SK-N-SH (cell line): ENCODE measurements at regions not wholly inside any gene's neighbourhood (a gene's known extent, or its start where the extent isn't known, plus 50 kb on each side); places are given as distances from the start of the nearest gene placed in this dataset.

Source experiments
- CTCF ChIP-seq: fragments of 200-600 bp; sonication (generic); IDR thresholded peaks from 2 replicates; pipeline ENCODE4 v1.6.1; 2017; ENCODE audit warnings: antibody characterized with exemption, mild to moderate bottlenecking, moderate library complexity
- EZH2phosphoT487 ChIP-seq: fragments of 200-600 bp; sonication (generic); IDR thresholded peaks from 2 replicates; pipeline ENCODE4 v1.6.1; 2017; ENCODE audit warnings: low read depth, mixed run types, mild to moderate bottlenecking, antibody characterized with exemption, moderate library complexity, borderline replicate concordance
- GATA2 ChIP-seq: sonication (generic); formaldehyde crosslinking; IDR thresholded peaks from 2 replicates; pipeline ENCODE4 v1.5.0; 2020; ENCODE audit warnings: mild to moderate bottlenecking, missing genetic modification reagents
- NRF1 ChIP-seq: IDR thresholded peaks from 2 replicates; pipeline ENCODE4 v1.6.1; 2012; ENCODE audit warnings: low read depth, mild to moderate bottlenecking, low read length
- RAD21 ChIP-seq: IDR thresholded peaks from 2 replicates; pipeline ENCODE4 v1.6.1; 2012; ENCODE audit warnings: mild to moderate bottlenecking, low read length
- RCOR1 ChIP-seq: fragments of 150-350 bp; IDR thresholded peaks from 2 replicates; pipeline ENCODE4 v1.6.1; 2017; ENCODE audit warnings: antibody characterized with exemption, low read length
- TAF1 ChIP-seq: IDR thresholded peaks from 2 replicates; pipeline ENCODE4 v1.6.1; 2012; ENCODE audit warnings: low read depth, mild to moderate bottlenecking, low read length, moderate library complexity, borderline replicate concordance
- TF ChIP-seq, protein P1 (sequence below): IDR thresholded peaks from 2 replicates; pipeline ENCODE4 v1.6.1; 2012; ENCODE audit warnings: mild to moderate bottlenecking, low read depth, low read length, moderate library complexity

DNA sequence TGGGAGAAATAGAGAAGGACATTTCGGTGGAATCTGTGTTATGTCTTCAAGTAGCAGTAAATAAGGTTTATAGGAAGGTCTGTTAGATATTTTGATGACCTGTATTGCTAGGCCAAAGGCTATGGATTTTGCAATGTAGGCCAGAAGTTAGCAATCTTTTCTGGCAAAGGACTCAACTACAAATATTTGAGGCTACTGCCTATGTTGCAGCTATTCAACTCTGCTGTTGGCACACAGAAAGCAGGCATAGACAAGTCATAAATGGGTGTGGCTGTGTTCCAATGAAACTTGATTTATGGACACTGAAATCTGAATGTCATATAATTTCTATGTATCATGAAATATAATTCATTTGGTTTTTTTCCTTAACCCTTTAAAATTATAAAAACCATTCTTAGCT lies 438.7 kb upstream of the C2CD4B start:
- TF ChIP-seq NRF1 = no peak
- no peak for TF ChIP-seq CTCF
- TF ChIP-seq TAF1 = no peak
- no peak for TF ChIP-seq RCOR1
- no peak for TF ChIP-seq RAD21
- TF ChIP-seq, protein P1, sequence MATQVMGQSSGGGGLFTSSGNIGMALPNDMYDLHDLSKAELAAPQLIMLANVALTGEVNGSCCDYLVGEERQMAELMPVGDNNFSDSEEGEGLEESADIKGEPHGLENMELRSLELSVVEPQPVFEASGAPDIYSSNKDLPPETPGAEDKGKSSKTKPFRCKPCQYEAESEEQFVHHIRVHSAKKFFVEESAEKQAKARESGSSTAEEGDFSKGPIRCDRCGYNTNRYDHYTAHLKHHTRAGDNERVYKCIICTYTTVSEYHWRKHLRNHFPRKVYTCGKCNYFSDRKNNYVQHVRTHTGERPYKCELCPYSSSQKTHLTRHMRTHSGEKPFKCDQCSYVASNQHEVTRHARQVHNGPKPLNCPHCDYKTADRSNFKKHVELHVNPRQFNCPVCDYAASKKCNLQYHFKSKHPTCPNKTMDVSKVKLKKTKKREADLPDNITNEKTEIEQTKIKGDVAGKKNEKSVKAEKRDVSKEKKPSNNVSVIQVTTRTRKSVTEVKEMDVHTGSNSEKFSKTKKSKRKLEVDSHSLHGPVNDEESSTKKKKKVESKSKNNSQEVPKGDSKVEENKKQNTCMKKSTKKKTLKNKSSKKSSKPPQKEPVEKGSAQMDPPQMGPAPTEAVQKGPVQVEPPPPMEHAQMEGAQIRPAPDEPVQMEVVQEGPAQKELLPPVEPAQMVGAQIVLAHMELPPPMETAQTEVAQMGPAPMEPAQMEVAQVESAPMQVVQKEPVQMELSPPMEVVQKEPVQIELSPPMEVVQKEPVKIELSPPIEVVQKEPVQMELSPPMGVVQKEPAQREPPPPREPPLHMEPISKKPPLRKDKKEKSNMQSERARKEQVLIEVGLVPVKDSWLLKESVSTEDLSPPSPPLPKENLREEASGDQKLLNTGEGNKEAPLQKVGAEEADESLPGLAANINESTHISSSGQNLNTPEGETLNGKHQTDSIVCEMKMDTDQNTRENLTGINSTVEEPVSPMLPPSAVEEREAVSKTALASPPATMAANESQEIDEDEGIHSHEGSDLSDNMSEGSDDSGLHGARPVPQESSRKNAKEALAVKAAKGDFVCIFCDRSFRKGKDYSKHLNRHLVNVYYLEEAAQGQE = no peak
- TF ChIP-seq EZH2phosphoT487 = no peak
- TF ChIP-seq GATA2 (CRISPR knock-in tag) = no peak
